Activated CD4-positive, alpha-beta T cell treated with anti-CD3 and anti-CD28 coated beads for 36 hours (primary cell): ENCODE measurements at regions not wholly inside any gene's neighbourhood (a gene's known extent, or its start where the extent isn't known, plus 50 kb on each side); places are given as distances from the start of the nearest gene placed in this dataset.

ENCODE experiments used
- ATAC-seq: fragments of 200-7000 bp; cut with Tn5 transposase; one replicate; pipeline ENCODE4 v1.10.0; 2021; ENCODE audit warnings: mild to moderate bottlenecking, moderate library complexity
- CTCF ChIA-PET: fragments of 350-600 bp; sonication (Branson Sonifier 250); formaldehyde crosslinking; loops from one replicate; lab custom pipeline; 2021; ENCODE audit warnings: antibody characterized with exemption; lab: Charles Lee
- POLR2A ChIA-PET: fragments of 350-600 bp; sonication (Branson Sonifier 250); formaldehyde crosslinking; loops from one replicate; lab custom pipeline; 2021; ENCODE audit warnings: antibody characterized with exemption, inconsistent platforms; lab: Charles Lee
- DNase-seq: peaks from one replicate; pipeline ENCODE4 v3.0.0-alpha.2; 2020
- H3K27ac Mint-ChIP-seq: one replicate; pipeline ENCODE4 v1.8.0; 2021; ENCODE audit warnings: mixed read lengths
- H3K27me3 Mint-ChIP-seq: one replicate; pipeline ENCODE4 v1.8.0; 2021; ENCODE audit warnings: mixed read lengths
- H3K36me3 Mint-ChIP-seq: one replicate; pipeline ENCODE4 v1.8.0; 2021; ENCODE audit warnings: low read depth, mixed read lengths
- H3K4me1 Mint-ChIP-seq: one replicate; pipeline ENCODE4 v1.8.0; 2021; ENCODE audit warnings: mixed read lengths
- H3K4me3 Mint-ChIP-seq: one replicate; pipeline ENCODE4 v1.8.0; 2021; ENCODE audit warnings: mild to moderate bottlenecking, moderate library complexity, mixed read lengths
- H3K9me3 Mint-ChIP-seq: one replicate; pipeline ENCODE4 v1.8.0; 2021; ENCODE audit warnings: low read depth, mixed read lengths
- intact Hi-C, 2 experiments: fragments of 100-400 bp; cut with DNase I in 1 of 2; cut with micrococcal nuclease in 1 of 2; formaldehyde crosslinking; loops; one replicate each; pipeline versions ENCODE4 v1.14.2 to v1.15.1; 2022 to 2024; cut with DNase I, micrococcal nuclease

DNA sequence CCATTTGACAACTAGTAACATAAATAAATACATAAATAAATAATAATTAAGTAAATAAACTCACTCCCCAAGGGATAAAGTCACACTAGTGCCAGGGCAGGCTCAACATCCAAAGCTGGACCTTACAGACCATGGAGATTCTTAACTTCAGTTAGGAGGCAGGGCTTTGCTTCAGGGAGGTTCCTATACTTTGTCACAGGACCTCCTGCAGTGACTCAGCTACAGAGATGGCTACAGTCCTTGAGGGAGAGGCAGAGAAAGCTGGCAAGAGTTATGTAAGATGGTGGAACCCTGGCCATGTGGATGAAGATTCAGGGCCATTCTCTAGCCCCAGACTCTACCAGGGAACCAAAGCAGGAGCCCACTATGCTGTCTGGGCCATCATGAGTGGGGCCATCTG, 74.1 kb upstream of the CADM1 start:
- no peak overlapping the region for H3K27ac Mint-ChIP-seq
- H3K4me1 Mint-ChIP-seq, result no peaks in the 10 kb centered on the region
- ATAC-seq, result no peak
- no peak overlapping the region for H3K4me3 Mint-ChIP-seq
- peaks cover 4% of the 10 kb centered on the region for H3K27me3 Mint-ChIP-seq
- DNase-seq, result no peak
- intact Hi-C loops, result no loop called here
- CTCF ChIA-PET, result no interaction called here
- POLR2A ChIA-PET, result no interaction called here
- no peaks in the 10 kb centered on the region for H3K36me3 Mint-ChIP-seq
- H3K9me3 Mint-ChIP-seq, result no peaks in the 10 kb centered on the region

GRCh38 chr11:115577701-115578100, 73.5 kb upstream of the CADM1 start:
- Mint-ChIP-seq H3K36me3 (no peaks in the 10 kb centered on the region), H3K4me1 (no peaks in the 10 kb centered on the region), H3K27me3 (peaks cover 4% of the 10 kb centered on the region), H3K9me3 (no peaks in the 10 kb centered on the region), H3K27ac (no peak overlapping the region), H3K4me3 (no peak overlapping the region)
- POLR2A ChIA-PET, result no interaction called here
- DNase-seq (no peak), ATAC-seq (no peak)
- CTCF ChIA-PET, result no interaction called here
- intact Hi-C loops, result no loop called here

DNA sequence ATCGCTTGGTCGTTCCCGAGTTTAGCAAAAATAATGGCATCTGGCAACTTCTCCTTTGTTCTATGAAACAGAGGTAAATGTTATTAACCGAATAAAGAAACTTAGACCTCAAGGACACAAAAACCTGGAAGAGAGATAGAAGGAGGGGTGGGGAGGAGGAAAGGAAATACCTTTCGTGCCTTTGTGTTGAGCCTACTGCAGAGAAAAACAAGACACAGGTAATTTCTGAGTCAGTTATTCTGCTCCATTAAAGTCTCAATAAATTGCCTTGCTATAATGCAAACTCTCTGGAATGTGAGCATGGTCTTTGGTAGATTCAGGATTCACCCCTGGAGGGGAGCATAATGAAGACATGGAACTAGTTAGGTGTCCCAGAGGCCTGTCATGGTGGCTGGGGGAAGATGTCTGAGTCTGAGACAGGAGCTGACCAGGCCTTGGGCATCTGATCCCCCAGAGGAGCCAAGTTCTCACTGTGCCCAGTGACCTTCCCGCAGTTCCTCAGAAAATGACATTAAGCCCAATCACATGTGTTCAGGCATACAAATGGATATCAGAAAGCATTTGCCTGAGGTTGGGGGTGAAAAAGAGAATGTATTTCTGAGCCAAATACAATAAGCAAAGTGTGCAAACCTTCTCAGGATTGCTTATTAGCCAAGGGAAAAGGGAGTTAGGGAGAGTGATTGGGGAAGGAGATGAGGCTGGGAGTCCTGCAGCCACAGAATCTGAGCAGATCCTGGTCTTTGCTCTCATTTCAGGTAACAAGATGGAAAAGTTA, 72.6 kb upstream of the CADM1 start:
- intact Hi-C loops, result no loop called here

GRCh38 chr11:115572551-115572950, 68.3 kb upstream of the CADM1 start:
- POLR2A ChIA-PET, result no interaction called here
- DNase-seq (no peak), ATAC-seq (no peak)
- Mint-ChIP-seq H3K36me3 (no peaks in the 10 kb centered on the region), H3K27ac (no peak overlapping the region), H3K4me3 (no peak overlapping the region), H3K4me1 (no peaks in the 10 kb centered on the region), H3K9me3 (peaks cover 2% of the 10 kb centered on the region), H3K27me3 (peaks cover 12% of the 10 kb centered on the region)
- CTCF ChIA-PET, result interaction anchor here (0.5 to 0.6 kb wide), 2 partner anchors 135 to 850 kb away, joined by 3 to 5 read pairs; no protein-coding TSS in a partner anchor
- intact Hi-C loops, result no loop called here

More for the DNA sequence above, 72.6 kb upstream of the CADM1 start:
- H3K36me3 Mint-ChIP-seq, result no peaks in the 10 kb centered on the region
- POLR2A ChIA-PET, result no interaction called here
- DNase-seq (no peak), ATAC-seq (no peak)
- H3K4me3 Mint-ChIP-seq, result no peak overlapping the region
- H3K4me1 Mint-ChIP-seq, result no peaks in the 10 kb centered on the region
- H3K27ac Mint-ChIP-seq, result no peak overlapping the region
- peaks cover 2% of the 10 kb centered on the region for H3K9me3 Mint-ChIP-seq
- CTCF ChIA-PET, result no interaction called here
- H3K27me3 Mint-ChIP-seq, result peaks cover 7% of the 10 kb centered on the region

- H3K4me1 Mint-ChIP-seq, result no peaks in the 10 kb centered on the region
- H3K4me3 Mint-ChIP-seq, result no peak overlapping the region
- intact Hi-C loops, result no loop called here
- ChIA-PET CTCF (no interaction called here), POLR2A (no interaction called here)
- H3K27ac Mint-ChIP-seq, result no peak overlapping the region
- no peak for ATAC-seq
- H3K36me3 Mint-ChIP-seq, result no peaks in the 10 kb centered on the region
- no peaks in the 10 kb centered on the region for H3K9me3 Mint-ChIP-seq
- peaks cover 7% of the 10 kb centered on the region for H3K27me3 Mint-ChIP-seq
- DNase-seq, result no peak
Measured at GRCh38 chr11:115566180-115566764, 62.1 kb upstream of the CADM1 start.

GRCh38 chr11:115564851-115565250, 60.6 kb upstream of the CADM1 start:
- POLR2A ChIA-PET, result no interaction called here
- H3K9me3 Mint-ChIP-seq, result no peaks in the 10 kb centered on the region
- H3K27ac Mint-ChIP-seq, result no peak overlapping the region
- CTCF ChIA-PET, result no interaction called here
- no peak overlapping the region for H3K4me3 Mint-ChIP-seq
- DNase-seq (no peak), ATAC-seq (no peak)
- H3K36me3 Mint-ChIP-seq, result no peaks in the 10 kb centered on the region
- peaks cover 4% of the 10 kb centered on the region for H3K27me3 Mint-ChIP-seq
- no peaks in the 10 kb centered on the region for H3K4me1 Mint-ChIP-seq
- intact Hi-C loops, result no loop called here

GRCh38 chr11:115561116-115561515, 56.9 kb upstream of the CADM1 start:
- H3K27me3 Mint-ChIP-seq, result no peaks in the 10 kb centered on the region
- no peak for DNase-seq
- no peaks in the 10 kb centered on the region for H3K36me3 Mint-ChIP-seq
- no peak overlapping the region for H3K27ac Mint-ChIP-seq
- intact Hi-C loops, result no loop called here
- no peaks in the 10 kb centered on the region for H3K4me1 Mint-ChIP-seq
- CTCF ChIA-PET, result no interaction called here
- H3K4me3 Mint-ChIP-seq, result no peak overlapping the region
- ATAC-seq, result no peak
- POLR2A ChIA-PET, result no interaction called here
- H3K9me3 Mint-ChIP-seq, result no peaks in the 10 kb centered on the region

- H3K27ac Mint-ChIP-seq, result no peak overlapping the region
- no peak for DNase-seq
- H3K4me1 Mint-ChIP-seq, result no peaks in the 10 kb centered on the region
- ChIA-PET CTCF (interaction anchor here (0.7 kb wide), 1 partner anchor 899 kb away, joined by 3 read pairs; no protein-coding TSS in a partner anchor), POLR2A (no interaction called here)
- H3K27me3 Mint-ChIP-seq, result no peaks in the 10 kb centered on the region
- intact Hi-C loops, result no loop called here
- ATAC-seq, result no peak
- no peaks in the 10 kb centered on the region for H3K36me3 Mint-ChIP-seq
- H3K9me3 Mint-ChIP-seq, result no peaks in the 10 kb centered on the region
- H3K4me3 Mint-ChIP-seq, result no peak overlapping the region
Measured at GRCh38 chr11:115558635-115559034, 54.4 kb upstream of the CADM1 start.

GRCh38 chr11:115557681-115558080, 53.5 kb upstream of the CADM1 start:
- Mint-ChIP-seq H3K9me3 (no peaks in the 10 kb centered on the region), H3K4me3 (no peak overlapping the region), H3K4me1 (no peaks in the 10 kb centered on the region), H3K27me3 (no peaks in the 10 kb centered on the region), H3K27ac (no peak overlapping the region), H3K36me3 (no peaks in the 10 kb centered on the region)
- DNase-seq (no peak), ATAC-seq (no peak)
- ChIA-PET CTCF (no interaction called here), POLR2A (no interaction called here)
- intact Hi-C loops, result no loop called here

- ATAC-seq, result no peak
- no peaks in the 10 kb centered on the region for H3K9me3 Mint-ChIP-seq
- no peak for DNase-seq
- no peaks in the 10 kb centered on the region for H3K27me3 Mint-ChIP-seq
- no peaks in the 10 kb centered on the region for H3K4me1 Mint-ChIP-seq
- ChIA-PET CTCF (no interaction called here), POLR2A (no interaction called here)
- H3K4me3 Mint-ChIP-seq, result no peak overlapping the region
- H3K27ac Mint-ChIP-seq, result no peak overlapping the region
- no peaks in the 10 kb centered on the region for H3K36me3 Mint-ChIP-seq
- intact Hi-C loops, result no loop called here
Measured at GRCh38 chr11:115556984-115557383, 52.8 kb upstream of the CADM1 start.

GRCh38 chr11:115555336-115556090, 51.3 kb upstream of the CADM1 start:
- ATAC-seq, result no peak
- H3K27ac Mint-ChIP-seq, result no peak overlapping the region
- intact Hi-C loops, result no loop called here
- no peaks in the 10 kb centered on the region for H3K9me3 Mint-ChIP-seq
- no peaks in the 10 kb centered on the region for H3K4me1 Mint-ChIP-seq
- no peaks in the 10 kb centered on the region for H3K36me3 Mint-ChIP-seq
- H3K4me3 Mint-ChIP-seq, result no peak overlapping the region
- no peaks in the 10 kb centered on the region for H3K27me3 Mint-ChIP-seq
- DNase-seq, result no peak
- CTCF ChIA-PET, result no interaction called here
- POLR2A ChIA-PET, result no interaction called here
